ENCODE measurements at regions not wholly inside any gene's neighbourhood (a gene's known extent, or its start where the extent isn't known, plus 50 kb on each side); places are given as distances from the start of the nearest gene placed in this dataset.

GRCh38 chr16:5333991-5334390, 236.4 kb upstream of the EEF2KMT start:
- H3K4me3 ChIP-seq (ENCODE audit: low read depth, low read length) = no peak overlapping the region
- TF ChIP-seq, protein P1, sequence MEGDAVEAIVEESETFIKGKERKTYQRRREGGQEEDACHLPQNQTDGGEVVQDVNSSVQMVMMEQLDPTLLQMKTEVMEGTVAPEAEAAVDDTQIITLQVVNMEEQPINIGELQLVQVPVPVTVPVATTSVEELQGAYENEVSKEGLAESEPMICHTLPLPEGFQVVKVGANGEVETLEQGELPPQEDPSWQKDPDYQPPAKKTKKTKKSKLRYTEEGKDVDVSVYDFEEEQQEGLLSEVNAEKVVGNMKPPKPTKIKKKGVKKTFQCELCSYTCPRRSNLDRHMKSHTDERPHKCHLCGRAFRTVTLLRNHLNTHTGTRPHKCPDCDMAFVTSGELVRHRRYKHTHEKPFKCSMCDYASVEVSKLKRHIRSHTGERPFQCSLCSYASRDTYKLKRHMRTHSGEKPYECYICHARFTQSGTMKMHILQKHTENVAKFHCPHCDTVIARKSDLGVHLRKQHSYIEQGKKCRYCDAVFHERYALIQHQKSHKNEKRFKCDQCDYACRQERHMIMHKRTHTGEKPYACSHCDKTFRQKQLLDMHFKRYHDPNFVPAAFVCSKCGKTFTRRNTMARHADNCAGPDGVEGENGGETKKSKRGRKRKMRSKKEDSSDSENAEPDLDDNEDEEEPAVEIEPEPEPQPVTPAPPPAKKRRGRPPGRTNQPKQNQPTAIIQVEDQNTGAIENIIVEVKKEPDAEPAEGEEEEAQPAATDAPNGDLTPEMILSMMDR (IDR thresholded peaks at IDR 0.05; ENCODE audit: low read depth, low read length) = no peak

DNA sequence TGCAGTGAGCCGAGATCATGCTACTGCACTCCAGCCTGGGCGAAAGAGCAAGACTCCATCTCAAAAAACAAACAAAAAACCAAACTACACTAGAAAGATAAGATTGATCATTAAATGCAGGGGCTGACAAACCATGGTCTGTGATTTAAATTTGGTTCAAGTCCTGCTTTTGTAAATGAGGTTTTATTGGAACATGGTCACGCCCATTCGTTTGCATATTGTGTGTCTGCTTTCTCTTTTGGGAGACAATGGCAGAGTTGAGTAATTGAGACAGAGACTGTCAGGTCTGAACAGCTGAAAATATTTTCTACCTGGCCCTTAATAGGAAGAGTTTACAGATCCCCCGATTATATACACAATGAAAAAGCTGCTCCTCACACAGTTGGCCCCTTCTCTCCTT, 235.5 kb upstream of the EEF2KMT start:
- TF ChIP-seq, protein P1 (IDR thresholded peaks at IDR 0.05; ENCODE audit: low read depth, low read length) = no peak

DNA sequence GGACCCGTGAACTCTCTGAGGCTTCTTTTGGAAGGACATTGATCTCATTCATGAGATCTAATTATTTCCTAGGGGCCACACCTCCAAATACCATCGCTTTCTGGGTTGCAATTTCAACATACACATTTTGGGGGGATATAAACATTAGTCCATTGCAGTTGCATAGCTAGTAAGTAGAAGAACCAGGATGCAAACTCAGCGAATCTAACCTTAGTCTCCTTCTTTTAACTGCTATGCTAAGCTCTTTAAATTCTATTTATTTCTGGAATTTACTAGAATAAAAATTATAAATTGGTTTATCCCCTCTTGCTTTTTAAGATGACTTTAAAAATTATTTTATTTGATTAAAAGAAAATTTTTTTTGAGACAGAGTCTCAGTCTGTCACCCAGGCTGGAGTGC, 232.5 kb upstream of the EEF2KMT start:
- H3K4me3 ChIP-seq (ENCODE audit: low read depth, low read length) = no peak overlapping the region
- TF ChIP-seq, protein P1 (IDR thresholded peaks at IDR 0.05; ENCODE audit: low read depth, low read length) = no peak

More for the DNA sequence above, 235.5 kb upstream of the EEF2KMT start:
- no peak overlapping the region for H3K4me3 ChIP-seq (ENCODE audit: low read depth, low read length)

GRCh38 chr16:5328546-5328945, 231.0 kb upstream of the EEF2KMT start:
- no peak overlapping the region for H3K4me3 ChIP-seq (ENCODE audit: low read depth, low read length)
- TF ChIP-seq, protein P1 (IDR thresholded peaks at IDR 0.05; ENCODE audit: low read depth, low read length) = no peak

DNA sequence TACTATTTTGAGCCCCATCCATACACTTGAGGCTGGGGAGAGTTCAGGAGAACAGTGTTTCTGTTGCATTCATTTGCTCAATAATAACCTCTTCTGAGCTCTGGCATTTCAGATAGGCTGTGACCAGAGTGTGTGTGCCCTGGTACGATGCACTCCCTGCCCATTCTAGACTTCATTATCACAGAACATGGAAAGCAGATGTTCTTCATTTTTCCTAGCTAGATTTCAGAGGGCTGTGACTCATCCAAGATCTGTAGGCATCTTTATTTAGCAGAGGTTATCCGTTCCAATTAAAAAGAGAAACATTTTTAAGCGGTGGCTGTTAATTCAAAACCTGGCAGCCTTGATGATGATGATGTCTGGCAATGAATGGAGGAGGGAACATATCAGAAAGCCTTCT, 228.8 kb upstream of the EEF2KMT start:
- no peak overlapping the region for H3K4me3 ChIP-seq (ENCODE audit: low read depth, low read length)
- TF ChIP-seq, protein P1 (IDR thresholded peaks at IDR 0.05; ENCODE audit: low read depth, low read length) = no peak

- TF ChIP-seq, protein P1 (IDR thresholded peaks at IDR 0.05; ENCODE audit: low read depth, low read length) = no peak
- no peak overlapping the region for H3K4me3 ChIP-seq (ENCODE audit: low read depth, low read length)
Measured at GRCh38 chr16:5325932-5326331, 228.3 kb upstream of the EEF2KMT start.

DNA sequence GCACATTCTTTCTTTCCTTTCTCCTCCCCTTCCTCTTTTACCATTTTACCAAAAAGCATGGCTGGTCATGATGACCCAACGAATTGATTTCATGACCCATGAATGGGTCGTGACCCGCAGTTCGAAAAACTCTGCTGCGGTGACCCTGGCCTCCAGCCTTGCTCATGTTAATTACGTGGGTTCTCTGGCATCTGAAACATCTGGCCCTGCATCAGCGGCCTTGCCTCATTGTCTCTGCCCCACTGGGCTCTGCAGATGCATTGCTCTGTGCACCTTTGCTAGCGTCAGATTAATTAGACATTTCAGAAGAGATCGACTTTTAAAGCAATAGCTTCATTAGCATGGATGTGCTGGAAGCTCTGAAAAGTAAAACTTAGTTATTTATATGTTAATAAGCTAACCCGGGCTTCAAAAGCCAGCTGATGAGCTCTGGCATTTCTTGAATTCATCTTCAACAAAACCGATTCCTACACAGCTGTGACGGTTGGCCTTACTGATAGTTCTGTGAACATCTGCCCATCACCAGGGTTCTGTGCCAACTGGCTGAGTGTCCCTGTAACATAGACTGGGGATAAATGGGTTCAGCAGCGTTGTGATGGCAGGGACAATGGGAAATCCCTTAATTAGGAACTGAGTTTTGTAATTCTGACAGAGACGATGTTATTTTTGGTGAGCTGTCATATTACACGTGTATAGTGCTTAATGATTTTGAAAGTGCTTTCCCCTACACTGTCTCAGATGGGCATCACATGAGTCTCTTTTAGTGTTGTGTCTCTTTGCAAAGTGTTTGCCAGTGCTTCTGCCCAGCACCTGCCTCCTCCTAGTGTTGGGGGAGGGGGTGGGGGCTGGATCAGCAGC, 225.9 kb upstream of the EEF2KMT start:
- H3K4me3 ChIP-seq (ENCODE audit: low read depth, low read length) = no peak overlapping the region
- TF ChIP-seq, protein P1 (IDR thresholded peaks at IDR 0.05; ENCODE audit: low read depth, low read length) = no peak

Measured in WI38 (cell line).